GM12874 (cell line): ENCODE measurements at regions not wholly inside any gene's neighbourhood (a gene's known extent, or its start where the extent isn't known, plus 50 kb on each side); places are given as distances from the start of the nearest gene placed in this dataset.
A peak's percentile ranks its signal among the peaks of the same experiment; 100 is the strongest.

ENCODE experiments used
- CTCF ChIP-seq: IDR thresholded peaks from 2 replicates; pipeline ENCODE4 v1.5.1; 2011; ENCODE audit warnings: low read depth, mild to moderate bottlenecking, control low read depth, low read length, moderate library complexity; ENCODE audit not compliant: insufficient read depth

GRCh38 chr4:13921805-13922204 is 294.3 kb upstream of the BOD1L1 start:
- TF ChIP-seq CTCF, result no peak

GRCh38 chr4:13922459-13922858 is 294.9 kb upstream of the BOD1L1 start:
- no peak for TF ChIP-seq CTCF

- TF ChIP-seq CTCF, result no peak
Measured at GRCh38 chr4:13922873-13923645, 295.5 kb upstream of the BOD1L1 start.

GRCh38 chr4:13928214-13928613 is 300.7 kb upstream of the BOD1L1 start:
- TF ChIP-seq CTCF, result no peak

GRCh38 chr4:13930155-13930554 is 302.6 kb upstream of the BOD1L1 start:
- TF ChIP-seq CTCF, result no peak

GRCh38 chr4:13933191-13933590 is 305.7 kb upstream of the BOD1L1 start:
- 0 out of 2 replicates have a peak, but pooled peaks have one; percentile 2 for TF ChIP-seq CTCF

GRCh38 chr4:13938299-13938698 is 310.8 kb upstream of the BOD1L1 start:
- TF ChIP-seq CTCF, result no peak
